Endothelial cell of umbilical vein (primary cell): ENCODE measurements at regions not wholly inside any gene's neighbourhood (a gene's known extent, or its start where the extent isn't known, plus 50 kb on each side); places are given as distances from the start of the nearest gene placed in this dataset.

ENCODE experiments used
- BruUV-seq: library from RNA; stranded (reverse); fragments of 400-500 nt; replicated peaks from 2 replicates; lab custom pipeline; 2021; lab: Mats Ljungman, UMichigan
- CTCF ChIA-PET: fragments of 300-600, 350-600 bp; sonication (Branson Sonifier 250); formaldehyde crosslinking; loops from one replicate; lab custom pipeline; 2021; ENCODE audit warnings: antibody characterized with exemption, inconsistent platforms; lab: Charles Lee
- POLR2A ChIA-PET: fragments of 300-600, 350-600 bp; sonication (Branson Sonifier 250); formaldehyde crosslinking; loops from one replicate; lab custom pipeline; 2021; ENCODE audit warnings: antibody characterized with exemption, inconsistent platforms; lab: Charles Lee
- DNase-seq: peaks from one replicate; pipeline ENCODE4 v3.0.0-alpha.2; 2011; ENCODE audit warnings: low read depth, low spot score
- FAIRE-seq: peaks from 2 replicates; lab custom pipeline; 2011; peaks lifted over from hg19 to GRCh38; lab: Jason Lieb, UNC
- H2AFZ ChIP-seq: 2 replicates; pipeline ENCODE4 v1.6.0; 2012; ENCODE audit warnings: low read depth, low read length, control low read depth, inconsistent platforms
- H3K27ac ChIP-seq: 2 replicates; pipeline ENCODE4 v1.5.1; 2011; ENCODE audit warnings: low read depth, mild to moderate bottlenecking, control low read depth, low read length, moderate library complexity; ENCODE audit not compliant: insufficient read depth
- H3K27me3 ChIP-seq, 2 experiments: 2 replicates each; pipeline versions ENCODE4 v1.6.0 to v1.6.1; 2011; ENCODE audit warnings: low read length in 2 of 2, mixed read lengths in 1 of 2; ENCODE audit not compliant: control insufficient read depth in 2 of 2, insufficient read depth in 2 of 2
- H3K36me3 ChIP-seq, 2 experiments: 2 replicates in 1 of 2; 3 replicates in 1 of 2; pipeline ENCODE4 v1.5.1; 2011; ENCODE audit warnings: low read length in 2 of 2, mild to moderate bottlenecking in 1 of 2, moderate library complexity in 1 of 2; ENCODE audit not compliant: control insufficient read depth in 2 of 2, insufficient read depth in 2 of 2; ENCODE audit errors: extremely low read depth in 1 of 2
- H3K4me1 ChIP-seq: 3 replicates; pipeline ENCODE4 v1.5.1; 2011; ENCODE audit warnings: mild to moderate bottlenecking, low read length; ENCODE audit not compliant: control insufficient read depth, insufficient read depth; ENCODE audit errors: extremely low read depth
- H3K4me2 ChIP-seq: 2 replicates; pipeline ENCODE4 v1.6.1; 2011; ENCODE audit warnings: low read length, control low read depth, mixed read lengths; ENCODE audit not compliant: insufficient read depth
- H3K4me3 ChIP-seq, 3 experiments: fragments of 200-600 bp in 1 of 3; sonication (generic), shearing (Covaris generic) in 1 of 3; replicated peaks in 1 of 3; 2 replicates each; pipeline ENCODE4 v1.5.1; 2011 to 2016; ENCODE audit warnings: control low read depth in 3 of 3, low read length in 3 of 3, mild to moderate bottlenecking in 2 of 3, inconsistent platforms in 1 of 3, low read depth in 1 of 3, moderate library complexity in 1 of 3; ENCODE audit not compliant: insufficient read depth in 1 of 3
- H3K79me2 ChIP-seq: 2 replicates; pipeline ENCODE4 v1.6.0; 2012; ENCODE audit warnings: low read length, inconsistent platforms; ENCODE audit not compliant: control insufficient read depth, insufficient read depth
- H3K9ac ChIP-seq: replicated peaks from 2 replicates; pipeline ENCODE3; 2011; ENCODE audit warnings: low read length, control low read depth; ENCODE audit not compliant: insufficient read depth; ENCODE audit errors: extremely low read depth
- H3K9me1 ChIP-seq: replicated peaks from 3 replicates; pipeline ENCODE4 v1.6.0; 2011; ENCODE audit warnings: mild to moderate bottlenecking, low read length; ENCODE audit not compliant: control insufficient read depth, insufficient read depth; ENCODE audit errors: extremely low read depth
- H3K9me3 ChIP-seq: replicated peaks from 2 replicates; pipeline ENCODE4 v1.5.1; 2012; ENCODE audit warnings: low read length, inconsistent platforms; ENCODE audit not compliant: control insufficient read depth, insufficient read depth
- H4K20me1 ChIP-seq: replicated peaks from 2 replicates; pipeline ENCODE3; 2011; ENCODE audit warnings: mild to moderate bottlenecking, low read length; ENCODE audit not compliant: control insufficient read depth, insufficient read depth; ENCODE audit errors: extremely low read depth
- CTCF ChIP-seq, 2 donors: IDR thresholded peaks; 1 replicate in 1 of 2; 2 replicates in 1 of 2; pipeline ENCODE4 v1.5.1; 2011; ENCODE audit warnings: low read length in 2 of 2, mild to moderate bottlenecking in 2 of 2, moderate library complexity in 2 of 2, control low read depth in 1 of 2, inconsistent platforms in 1 of 2, low read depth in 1 of 2; ENCODE audit not compliant: insufficient read depth in 1 of 2; ENCODE audit errors: extremely low read depth in 1 of 2
- EZH2 ChIP-seq: IDR thresholded peaks from 2 replicates; pipeline ENCODE4 v1.6.1; 2012; ENCODE audit warnings: borderline replicate concordance, low read depth, mild to moderate bottlenecking, moderate library complexity, low read length, inconsistent platforms; ENCODE audit not compliant: severe bottlenecking
- FOS ChIP-seq: IDR thresholded peaks from 2 replicates; pipeline ENCODE4 v1.6.1; 2011; ENCODE audit warnings: mild to moderate bottlenecking, low read length, moderate library complexity, borderline replicate concordance; ENCODE audit not compliant: insufficient read depth
- JUN ChIP-seq: IDR thresholded peaks from 2 replicates; pipeline ENCODE4 v1.6.1; 2011; ENCODE audit warnings: borderline replicate concordance, low read depth; ENCODE audit not compliant: insufficient read length, insufficient read depth
- MAX ChIP-seq: IDR thresholded peaks from 2 replicates; pipeline ENCODE4 v1.6.1; 2011; ENCODE audit not compliant: insufficient read depth, insufficient read length
- MYC ChIP-seq: IDR thresholded peaks from one replicate; pipeline ENCODE4 v1.6.1; 2011; ENCODE audit warnings: mild to moderate bottlenecking, low read depth, low read length
- POLR2A ChIP-seq: IDR thresholded peaks from 2 replicates; pipeline ENCODE4 v1.6.1; 2012; ENCODE audit warnings: low read depth, mild to moderate bottlenecking, control low read depth, low read length
- POLR2AphosphoS5 ChIP-seq: IDR thresholded peaks from 2 replicates; pipeline ENCODE4 v1.6.1; 2012; ENCODE audit warnings: low read depth, mild to moderate bottlenecking, control low read depth, low read length, moderate library complexity; ENCODE audit not compliant: insufficient read depth
- dilution Hi-C: fragments of 300-500 bp; cut with MboI; formaldehyde crosslinking; loops from one replicate; pipeline ENCODE4 v1.15.0; 2019; ENCODE audit warnings: low sequenced_read_pairs; ENCODE audit not compliant: extremely low pct_ligation_motif_present
- intact Hi-C: fragments of 100-400 bp; cut with micrococcal nuclease; formaldehyde crosslinking; loops from one replicate; pipeline ENCODE4 v1.10.0; 2022

DNA sequence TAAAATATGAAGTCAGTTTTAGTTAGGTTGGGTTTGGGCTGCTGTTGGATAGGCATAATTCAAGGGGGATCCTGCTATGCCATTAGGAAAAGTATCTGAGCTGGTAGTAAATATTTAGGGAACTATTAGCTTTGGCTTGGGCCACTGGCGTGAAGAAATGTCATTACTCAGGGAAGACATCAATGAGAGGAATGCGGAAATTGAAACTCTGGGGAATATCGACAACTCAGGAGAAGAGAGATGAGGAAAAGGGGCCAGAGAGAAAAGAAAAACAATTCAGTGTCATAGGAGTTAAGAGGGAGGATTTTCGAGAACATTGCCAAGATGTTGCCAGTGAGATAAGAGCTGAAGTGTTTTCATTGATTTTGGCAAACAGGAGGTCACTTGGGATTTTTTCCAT lies 149.7 kb upstream of the PARD3B start:
- Histone ChIP-seq H3K4me2 (no peak overlapping the region), H3K27me3 (no peaks in the 10 kb centered on the region), H3K4me3 (no peak overlapping the region), H3K79me2 (no peaks in the 10 kb centered on the region), H2AFZ (no peak overlapping the region), H3K9me3 (no peaks in the 10 kb centered on the region), H3K4me1 (no peaks in the 10 kb centered on the region), H3K9ac (no peak overlapping the region), H4K20me1 (no peaks in the 10 kb centered on the region), H3K36me3 (no peaks in the 10 kb centered on the region), H3K27ac (no peak overlapping the region), H3K9me1 (no peaks in the 10 kb centered on the region)
- ChIA-PET CTCF (no interaction called here), POLR2A (no interaction called here)
- FAIRE-seq (no peak), DNase-seq (no peak)
- no TSS peak for BruUV-seq
- dilution Hi-C loops (no loop called here), intact Hi-C loops (no loop called here)
- TF ChIP-seq CTCF (IDR thresholded peaks at IDR 0.05; ENCODE audit: extremely low read depth in 1 of 2, insufficient read depth in 1 of 2, low read depth in 1 of 2, low read length in 2 of 2) (no peak), MAX (no peak), POLR2A (no peak), POLR2AphosphoS5 (no peak), FOS (no peak), MYC (no peak), JUN (no peak), EZH2 (no peak)
